OCI-LY3 (cell line): ENCODE measurements at regions not wholly inside any gene's neighbourhood (a gene's known extent, or its start where the extent isn't known, plus 50 kb on each side); places are given as distances from the start of the nearest gene placed in this dataset.

Experiments
- H2AFZ ChIP-seq: fragments of 200-600, 300-600 bp; shearing (Covaris generic); 2 replicates; pipeline ENCODE4 v1.6.0; 2014; ENCODE audit warnings: antibody characterized with exemption, low read depth, low read length
- H3K27ac ChIP-seq: fragments of 200-600, 300-600 bp; sonication (generic); 2 replicates; pipeline ENCODE4 v1.5.1; 2014; ENCODE audit warnings: mild to moderate bottlenecking, low read length, moderate library complexity, mixed read lengths
- H3K27me3 ChIP-seq: fragments of 200-600, 300-600 bp; sonication (generic); 2 replicates; pipeline ENCODE4 v1.6.1; 2014; ENCODE audit warnings: low read depth, low read length, mixed read lengths
- H3K36me3 ChIP-seq: fragments of 200-600, 300-600 bp; sonication (generic); replicated peaks from 2 replicates; pipeline ENCODE3; 2014; ENCODE audit warnings: low read depth, low read length, mixed read lengths
- H3K4me1 ChIP-seq: fragments of 300-600, 200-600 bp; sonication (generic); 2 replicates; pipeline ENCODE4 v1.6.1; 2014; ENCODE audit warnings: low read length, mixed read lengths
- H3K4me2 ChIP-seq: fragments of 200-600, 300-600 bp; sonication (generic); 2 replicates; pipeline ENCODE4 v1.6.1; 2014; ENCODE audit warnings: low read length, mixed read lengths
- H3K4me3 ChIP-seq: fragments of 300-600, 200-600 bp; sonication (generic); 2 replicates; pipeline ENCODE4 v1.5.1; 2014; ENCODE audit warnings: antibody characterized with exemption, mild to moderate bottlenecking, low read length, moderate library complexity
- H3K79me2 ChIP-seq: fragments of 300-600, 200-600 bp; shearing (Covaris generic); 2 replicates; pipeline ENCODE4 v1.6.1; 2014; ENCODE audit warnings: mild to moderate bottlenecking, low read length, mixed read lengths
- H3K9ac ChIP-seq: fragments of 300-600, 200-600 bp; shearing (Covaris generic); 2 replicates; pipeline ENCODE4 v1.6.0; 2014; ENCODE audit warnings: mild to moderate bottlenecking, low read length, moderate library complexity
- H3K9me3 ChIP-seq: fragments of 200-600, 300-600 bp; shearing (Covaris generic); 2 replicates; pipeline ENCODE4 v1.6.1; 2014; ENCODE audit warnings: low read length, mixed read lengths; ENCODE audit not compliant: insufficient read depth
- H4K20me1 ChIP-seq: fragments of 200-600, 300-600 bp; sonication (generic); 2 replicates; pipeline ENCODE4 v1.6.1; 2016; ENCODE audit warnings: low read length, mixed read lengths; ENCODE audit not compliant: insufficient read depth
- EZH2phosphoT487 ChIP-seq: fragments of 200-600 bp; shearing (Covaris generic); IDR thresholded peaks from 2 replicates; pipeline ENCODE4 v1.6.1; 2018; ENCODE audit warnings: antibody characterized with exemption, mixed run types, low read depth
- TF ChIP-seq, protein P1 (sequence below): fragments of 200-600, 300-600 bp; sonication (generic); IDR thresholded peaks from 2 replicates; pipeline ENCODE4 v1.5.1; 2014; ENCODE audit warnings: antibody characterized with exemption, low read length, low read depth

DNA sequence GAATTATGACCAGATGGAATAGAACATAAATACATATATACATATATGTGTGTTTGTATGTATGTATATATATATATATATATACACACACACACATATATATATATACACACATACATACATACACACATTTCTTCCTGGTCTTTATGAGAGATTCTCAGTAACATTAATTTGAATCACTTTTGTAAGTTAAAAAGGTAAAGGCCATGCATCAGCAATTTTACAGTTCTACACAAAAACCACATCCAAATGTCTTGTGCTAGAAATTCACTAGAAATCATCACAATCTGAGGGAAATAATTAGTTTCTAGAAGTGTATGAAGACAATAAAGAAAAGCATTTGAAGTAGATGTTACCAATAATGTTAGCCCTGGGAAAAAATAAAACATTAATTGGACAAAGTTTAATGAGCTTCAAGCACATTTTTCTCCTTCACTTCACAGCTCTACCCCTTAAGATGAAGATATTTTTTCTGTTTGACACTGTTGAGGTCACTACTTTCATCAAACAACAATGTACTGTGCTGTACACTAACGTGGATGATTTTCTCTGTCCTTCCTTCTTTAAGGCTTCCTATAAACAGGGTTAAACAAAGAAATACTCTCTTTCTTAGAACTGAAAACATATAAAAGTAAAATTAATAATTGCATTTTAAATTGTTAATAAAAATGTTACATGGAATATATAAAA, 189.2 kb upstream of the NR4A3 start:
- Histone ChIP-seq H3K9me3 (no peaks in the 10 kb centered on the region), H3K4me3 (no peak overlapping the region), H3K4me1 (peaks cover 54% of the 10 kb centered on the region), H3K79me2 (no peaks in the 10 kb centered on the region), H3K27ac (peak overlapping the region; percentile 20; the same call in 1 of the 2 replicates), H4K20me1 (no peaks in the 10 kb centered on the region), H2AFZ (no peak overlapping the region), H3K36me3 (no peaks in the 10 kb centered on the region), H3K9ac (no peak overlapping the region), H3K4me2 (peak overlapping the region; percentile 16; the same call in 1 of the 2 replicates), H3K27me3 (no peaks in the 10 kb centered on the region)
- no peak for TF ChIP-seq EZH2phosphoT487
- TF ChIP-seq, protein P1, sequence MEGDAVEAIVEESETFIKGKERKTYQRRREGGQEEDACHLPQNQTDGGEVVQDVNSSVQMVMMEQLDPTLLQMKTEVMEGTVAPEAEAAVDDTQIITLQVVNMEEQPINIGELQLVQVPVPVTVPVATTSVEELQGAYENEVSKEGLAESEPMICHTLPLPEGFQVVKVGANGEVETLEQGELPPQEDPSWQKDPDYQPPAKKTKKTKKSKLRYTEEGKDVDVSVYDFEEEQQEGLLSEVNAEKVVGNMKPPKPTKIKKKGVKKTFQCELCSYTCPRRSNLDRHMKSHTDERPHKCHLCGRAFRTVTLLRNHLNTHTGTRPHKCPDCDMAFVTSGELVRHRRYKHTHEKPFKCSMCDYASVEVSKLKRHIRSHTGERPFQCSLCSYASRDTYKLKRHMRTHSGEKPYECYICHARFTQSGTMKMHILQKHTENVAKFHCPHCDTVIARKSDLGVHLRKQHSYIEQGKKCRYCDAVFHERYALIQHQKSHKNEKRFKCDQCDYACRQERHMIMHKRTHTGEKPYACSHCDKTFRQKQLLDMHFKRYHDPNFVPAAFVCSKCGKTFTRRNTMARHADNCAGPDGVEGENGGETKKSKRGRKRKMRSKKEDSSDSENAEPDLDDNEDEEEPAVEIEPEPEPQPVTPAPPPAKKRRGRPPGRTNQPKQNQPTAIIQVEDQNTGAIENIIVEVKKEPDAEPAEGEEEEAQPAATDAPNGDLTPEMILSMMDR = no peak

GRCh38 chr9:99633265-99633664, 188.4 kb upstream of the NR4A3 start:
- H3K4me1 ChIP-seq = peaks cover 52% of the 10 kb centered on the region
- no peaks in the 10 kb centered on the region for H3K79me2 ChIP-seq
- TF ChIP-seq, protein P1 = no peak
- no peak for TF ChIP-seq EZH2phosphoT487
- H3K9me3 ChIP-seq = no peaks in the 10 kb centered on the region
- H3K36me3 ChIP-seq = no peaks in the 10 kb centered on the region
- H3K27ac ChIP-seq = peak overlapping the region; percentile 76
- peak overlapping the region; percentile 26 for H3K4me3 ChIP-seq
- no peaks in the 10 kb centered on the region for H4K20me1 ChIP-seq
- no peak overlapping the region for H2AFZ ChIP-seq
- peak overlapping the region; percentile 38; the same call in 1 of the 2 replicates for H3K9ac ChIP-seq
- H3K4me2 ChIP-seq = peak overlapping the region; percentile 46
- H3K27me3 ChIP-seq = no peaks in the 10 kb centered on the region

GRCh38 chr9:99634186-99634585, 187.5 kb upstream of the NR4A3 start:
- Histone ChIP-seq H3K4me1 (peaks cover 43% of the 10 kb centered on the region), H2AFZ (no peak overlapping the region; the same call in 1 of the 2 replicates), H3K27me3 (no peaks in the 10 kb centered on the region), H3K27ac (peak overlapping the region; percentile 76), H3K9me3 (no peaks in the 10 kb centered on the region), H3K79me2 (no peaks in the 10 kb centered on the region), H3K4me2 (peak overlapping the region; percentile 39), H3K9ac (peak overlapping the region; percentile 19; the same call in 1 of the 2 replicates), H3K36me3 (no peaks in the 10 kb centered on the region), H4K20me1 (no peaks in the 10 kb centered on the region), H3K4me3 (0 out of 2 replicates have a peak overlapping the region, but pooled peaks have one; percentile 3)
- TF ChIP-seq, protein P1 = no peak
- no peak for TF ChIP-seq EZH2phosphoT487

DNA sequence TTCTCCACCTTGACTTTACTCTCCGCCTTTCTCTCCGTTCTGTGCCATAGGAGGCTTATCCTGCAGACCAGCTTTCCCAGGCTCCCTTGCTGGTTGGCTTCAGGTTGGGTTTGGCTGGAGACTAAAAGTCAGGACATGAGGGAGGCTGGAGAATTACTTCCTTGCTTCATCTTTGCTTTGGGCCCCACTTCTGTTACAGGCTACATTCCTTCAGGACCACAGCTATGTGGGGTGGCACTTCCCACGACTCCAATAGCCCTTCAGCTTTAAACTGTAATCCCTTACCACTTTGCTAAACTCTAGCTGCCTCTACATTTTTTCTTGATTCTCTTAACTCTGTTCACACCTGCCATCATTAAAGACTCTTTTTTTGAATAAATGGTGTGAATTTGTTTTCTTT, 186.7 kb upstream of the NR4A3 start:
- H3K79me2 ChIP-seq = no peaks in the 10 kb centered on the region
- no peaks in the 10 kb centered on the region for H4K20me1 ChIP-seq
- no peak for TF ChIP-seq EZH2phosphoT487
- TF ChIP-seq, protein P1 = no peak
- H3K4me2 ChIP-seq = no peak overlapping the region
- no peaks in the 10 kb centered on the region for H3K27me3 ChIP-seq
- H3K36me3 ChIP-seq = no peaks in the 10 kb centered on the region
- no peak overlapping the region for H2AFZ ChIP-seq
- H3K9me3 ChIP-seq = no peaks in the 10 kb centered on the region
- no peak overlapping the region for H3K9ac ChIP-seq
- no peak overlapping the region for H3K27ac ChIP-seq
- no peak overlapping the region for H3K4me3 ChIP-seq
- peaks cover 34% of the 10 kb centered on the region for H3K4me1 ChIP-seq
